GM12891 (cell line): ENCODE measurements at regions not wholly inside any gene's neighbourhood (a gene's known extent, or its start where the extent isn't known, plus 50 kb on each side); places are given as distances from the start of the nearest gene placed in this dataset.

ENCODE experiments used
- POLR2A ChIP-seq: IDR thresholded peaks from 2 replicates; pipeline ENCODE4 v1.6.1; 2011; ENCODE audit warnings: low read depth, low read length, control low read depth
- POLR2AphosphoS5 ChIP-seq: IDR thresholded peaks from 2 replicates; pipeline ENCODE4 v1.6.1; 2011; ENCODE audit warnings: low read depth, low read length, control low read depth
- SPI1 ChIP-seq: IDR thresholded peaks from 2 replicates; pipeline ENCODE4 v1.6.1; 2011; ENCODE audit warnings: low read depth, low read length, control low read depth
- TAF1 ChIP-seq: IDR thresholded peaks from 2 replicates; pipeline ENCODE4 v1.6.1; 2011; ENCODE audit warnings: low read depth, low read length, control low read depth

DNA sequence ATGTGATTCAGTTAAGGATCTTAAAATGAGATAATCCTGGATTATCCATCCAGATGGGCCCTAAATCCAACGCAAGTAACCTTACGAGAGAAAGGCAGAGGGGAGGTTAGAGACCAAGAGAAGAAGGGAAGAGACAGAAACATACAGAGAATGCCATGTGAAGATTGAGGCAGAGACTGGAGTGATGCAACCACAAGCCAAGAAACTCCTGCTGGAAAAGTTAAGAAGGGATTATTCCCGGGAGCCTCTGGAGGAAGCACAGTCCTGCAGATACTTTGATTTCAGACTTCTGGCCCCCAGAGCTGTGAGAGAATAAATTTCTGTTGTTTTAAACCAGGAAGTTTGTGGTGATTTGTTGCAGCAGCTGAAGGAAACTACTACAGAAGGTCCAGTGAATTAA, 992.7 kb downstream of the BCL11A start:
- TF ChIP-seq POLR2A (no peak), POLR2AphosphoS5 (no peak), TAF1 (no peak), SPI1 (no peak)
